ENCODE measurements at regions not wholly inside any gene's neighbourhood (a gene's known extent, or its start where the extent isn't known, plus 50 kb on each side); places are given as distances from the start of the nearest gene placed in this dataset.

DNA sequence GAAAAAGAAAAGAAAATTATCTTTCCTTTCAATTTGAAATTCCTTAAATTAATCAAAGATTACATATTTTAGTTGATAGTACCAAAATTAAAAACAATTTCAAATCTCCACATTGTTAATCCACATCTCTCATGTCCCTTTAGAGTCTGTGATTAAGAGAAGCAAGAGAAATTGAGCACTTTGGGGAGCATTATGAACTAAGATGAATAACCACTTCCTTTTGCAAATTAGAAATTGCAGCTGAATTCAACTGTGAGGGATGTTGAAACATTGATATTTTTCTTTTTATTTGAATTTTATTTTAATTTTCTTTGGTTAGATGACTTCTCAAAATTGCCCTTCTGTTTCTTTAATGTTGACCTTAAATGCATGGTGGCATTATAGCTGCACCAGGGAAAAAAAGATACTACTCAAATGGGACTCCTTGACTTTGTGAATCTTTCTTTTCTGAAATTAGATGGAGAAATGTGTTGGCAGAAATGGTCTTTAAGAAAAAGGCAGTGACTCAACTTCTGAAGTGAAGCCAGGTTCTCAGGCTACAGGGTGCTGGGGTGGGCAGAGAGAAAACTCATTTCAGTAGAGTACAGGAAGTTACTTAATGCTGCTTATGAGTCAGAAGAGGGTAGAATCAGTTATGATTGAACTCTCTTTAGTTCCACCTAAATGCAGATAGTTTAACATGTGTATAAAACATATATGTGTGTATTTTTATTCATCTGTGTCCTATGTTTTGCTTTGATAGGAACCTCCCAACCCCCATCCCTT lies 92.0 kb upstream of the TNIP3 start:
- TF ChIP-seq, protein P1, sequence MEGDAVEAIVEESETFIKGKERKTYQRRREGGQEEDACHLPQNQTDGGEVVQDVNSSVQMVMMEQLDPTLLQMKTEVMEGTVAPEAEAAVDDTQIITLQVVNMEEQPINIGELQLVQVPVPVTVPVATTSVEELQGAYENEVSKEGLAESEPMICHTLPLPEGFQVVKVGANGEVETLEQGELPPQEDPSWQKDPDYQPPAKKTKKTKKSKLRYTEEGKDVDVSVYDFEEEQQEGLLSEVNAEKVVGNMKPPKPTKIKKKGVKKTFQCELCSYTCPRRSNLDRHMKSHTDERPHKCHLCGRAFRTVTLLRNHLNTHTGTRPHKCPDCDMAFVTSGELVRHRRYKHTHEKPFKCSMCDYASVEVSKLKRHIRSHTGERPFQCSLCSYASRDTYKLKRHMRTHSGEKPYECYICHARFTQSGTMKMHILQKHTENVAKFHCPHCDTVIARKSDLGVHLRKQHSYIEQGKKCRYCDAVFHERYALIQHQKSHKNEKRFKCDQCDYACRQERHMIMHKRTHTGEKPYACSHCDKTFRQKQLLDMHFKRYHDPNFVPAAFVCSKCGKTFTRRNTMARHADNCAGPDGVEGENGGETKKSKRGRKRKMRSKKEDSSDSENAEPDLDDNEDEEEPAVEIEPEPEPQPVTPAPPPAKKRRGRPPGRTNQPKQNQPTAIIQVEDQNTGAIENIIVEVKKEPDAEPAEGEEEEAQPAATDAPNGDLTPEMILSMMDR (conservative IDR thresholded peaks at IDR 0.05 in 1 of 2, IDR thresholded peaks at IDR 0.05 in 1 of 2; ENCODE audit: extremely low read depth in 1 of 2, insufficient read depth in 1 of 2, low read depth in 1 of 2, low read length in 2 of 2): no peak
- TF ChIP-seq EZH2 (IDR thresholded peaks at IDR 0.05; ENCODE audit: borderline replicate concordance, low read length): no peak

All from mammary epithelial cell (primary cell).